SK-N-SH (cell line): ENCODE measurements at regions not wholly inside any gene's neighbourhood (a gene's known extent, or its start where the extent isn't known, plus 50 kb on each side); places are given as distances from the start of the nearest gene placed in this dataset.

Experiments used
- CTCF ChIA-PET: fragments of 300-600, 350-600 bp; formaldehyde crosslinking; extraction: SDS; loops from one replicate; lab custom pipeline; 2021; lab: Yijun Ruan, JAX
- POLR2A ChIA-PET: fragments of 350-600 bp; sonication (Branson Sonifier 250); formaldehyde crosslinking; extraction: SDS; loops from one replicate; lab custom pipeline; 2020; ENCODE audit warnings: antibody characterized with exemption, inconsistent platforms; lab: Yijun Ruan, JAX
- DNase-seq: peaks from one replicate; pipeline ENCODE4 v3.0.0; 2012
- H2AFZ ChIP-seq: fragments of 200-600 bp; sonication (generic); 2 replicates; pipeline ENCODE4 v1.8.1; 2016; ENCODE audit warnings: antibody characterized with exemption, mild to moderate bottlenecking, low read depth
- H3F3A ChIP-seq: fragments of 200-600 bp; sonication (generic); replicated peaks from 2 replicates; pipeline ENCODE3; 2016; ENCODE audit warnings: antibody characterized with exemption, mild to moderate bottlenecking; ENCODE audit not compliant: insufficient read depth
- H3K27ac ChIP-seq, 2 experiments: fragments of 200-500 bp in 1 of 2; fragments of 200-600 bp in 1 of 2; sonication (Bioruptor generic) in 1 of 2; sonication (generic), shearing (Covaris generic) in 1 of 2; 2 replicates each; pipeline versions ENCODE4 v1.5.1 to v1.6.1; 2014 to 2016; ENCODE audit warnings: low read depth in 2 of 2, inconsistent platforms in 1 of 2, low read length in 1 of 2, mild to moderate bottlenecking in 1 of 2, mixed read lengths in 1 of 2
- H3K27me3 ChIP-seq: fragments of 200-600 bp; sonication (generic), shearing (Covaris generic); 2 replicates; pipeline ENCODE4 v1.6.1; 2016; ENCODE audit warnings: mixed run types; ENCODE audit not compliant: insufficient read depth
- H3K36me3 ChIP-seq, 2 experiments: fragments of 200-500 bp in 1 of 2; fragments of 200-600 bp in 1 of 2; sonication (Bioruptor generic) in 1 of 2; sonication (generic) in 1 of 2; replicated peaks in 1 of 2; 2 replicates each; pipeline versions ENCODE3 to v1.5.1; 2014 to 2016; ENCODE audit warnings: low read length in 1 of 2, mild to moderate bottlenecking in 1 of 2; ENCODE audit not compliant: insufficient read depth in 2 of 2, control insufficient read depth in 1 of 2
- H3K4me1 ChIP-seq, 2 experiments: fragments of 200-500 bp in 1 of 2; fragments of 200-600 bp in 1 of 2; sonication (Bioruptor generic) in 1 of 2; sonication (generic), shearing (Covaris generic) in 1 of 2; 2 replicates each; pipeline versions ENCODE4 v1.5.1 to v1.6.1; 2014 to 2016; ENCODE audit warnings: low read depth in 1 of 2, low read length in 1 of 2, mixed run types in 1 of 2; ENCODE audit not compliant: insufficient read depth in 2 of 2, control insufficient read depth in 1 of 2
- H3K4me2 ChIP-seq: fragments of 200-600 bp; sonication (generic), shearing (Covaris generic); 2 replicates; pipeline ENCODE4 v1.6.1; 2017; ENCODE audit warnings: mixed run types
- H3K4me3 ChIP-seq, 2 experiments: fragments of 200-500 bp in 1 of 2; fragments of 200-600 bp in 1 of 2; sonication (Bioruptor generic) in 1 of 2; sonication (generic), shearing (Covaris generic) in 1 of 2; 2 replicates each; pipeline versions ENCODE4 v1.5.1 to v1.8.1; 2014 to 2016; ENCODE audit warnings: low read depth in 2 of 2, inconsistent platforms in 1 of 2, low read length in 1 of 2, mild to moderate bottlenecking in 1 of 2, mixed read lengths in 1 of 2, moderate library complexity in 1 of 2
- H3K79me2 ChIP-seq: fragments of 200-600 bp; sonication (generic); 2 replicates; pipeline ENCODE4 v1.8.1; 2017; ENCODE audit warnings: mild to moderate bottlenecking; ENCODE audit not compliant: insufficient read depth
- H3K9ac ChIP-seq: fragments of 200-600 bp; sonication (generic); 2 replicates; pipeline ENCODE4 v1.6.1; 2017; ENCODE audit warnings: mixed run types
- H3K9me2 ChIP-seq: fragments of 200-600 bp; sonication (generic); 2 replicates; pipeline ENCODE4 v1.6.1; 2017; ENCODE audit warnings: mixed run types
- H3K9me3 ChIP-seq: fragments of 200-600 bp; sonication (generic); 2 replicates; pipeline ENCODE4 v1.6.1; 2017; ENCODE audit warnings: mixed run types, mild to moderate bottlenecking, moderate library complexity
- H4K20me1 ChIP-seq: fragments of 200-600 bp; sonication (generic); 2 replicates; pipeline ENCODE4 v1.6.1; 2017; ENCODE audit warnings: mild to moderate bottlenecking, mixed run types; ENCODE audit not compliant: insufficient read depth
- CHD2 ChIP-seq: fragments of 150-350 bp; IDR thresholded peaks from 2 replicates; pipeline ENCODE4 v1.6.1; 2018; ENCODE audit warnings: low read length; ENCODE audit not compliant: partially characterized antibody
- ELF1 ChIP-seq: IDR thresholded peaks from 2 replicates; pipeline ENCODE4 v1.4.0; 2012
- EP300 ChIP-seq, 2 experiments: IDR thresholded peaks; 2 replicates each; pipeline versions ENCODE4 v1.4.0 to v1.6.1; 2012; ENCODE audit warnings: borderline replicate concordance in 1 of 2, low read depth in 1 of 2, low read length in 1 of 2
- EZH2phosphoT487 ChIP-seq: fragments of 200-600 bp; sonication (generic); IDR thresholded peaks from 2 replicates; pipeline ENCODE4 v1.6.1; 2017; ENCODE audit warnings: low read depth, mixed run types, mild to moderate bottlenecking, antibody characterized with exemption, moderate library complexity, borderline replicate concordance
- FOSL2 ChIP-seq: IDR thresholded peaks from 2 replicates; pipeline ENCODE4 v1.4.0; 2012; ENCODE audit warnings: low read depth, mild to moderate bottlenecking, moderate library complexity, borderline replicate concordance
- FOXJ3 ChIP-seq: sonication (generic); formaldehyde crosslinking; IDR thresholded peaks from 2 replicates; pipeline ENCODE4 v1.5.1; 2020; ENCODE audit warnings: mild to moderate bottlenecking, missing genetic modification reagents
- FOXM1 ChIP-seq: IDR thresholded peaks from 2 replicates; pipeline ENCODE4 v1.4.0; 2012; ENCODE audit warnings: low read depth, mild to moderate bottlenecking
- GABPA ChIP-seq: IDR thresholded peaks from 2 replicates; pipeline ENCODE4 v1.4.0; 2012; ENCODE audit warnings: low read depth, mild to moderate bottlenecking
- JUND ChIP-seq: IDR thresholded peaks from 2 replicates; pipeline ENCODE4 v1.4.0; 2012
- MXI1 ChIP-seq: IDR thresholded peaks from 2 replicates; pipeline ENCODE4 v1.6.1; 2012; ENCODE audit warnings: mild to moderate bottlenecking, low read depth, low read length, improper control_type of control experiment
- NFIC ChIP-seq: IDR thresholded peaks from 2 replicates; pipeline ENCODE4 v1.4.0; 2012; ENCODE audit warnings: borderline replicate concordance
- NRF1 ChIP-seq: IDR thresholded peaks from 2 replicates; pipeline ENCODE4 v1.6.1; 2012; ENCODE audit warnings: low read depth, mild to moderate bottlenecking, low read length
- POLR2AphosphoS5 ChIP-seq: IDR thresholded peaks from 2 replicates; pipeline ENCODE4 v1.6.1; 2012; ENCODE audit warnings: low read depth, low read length
- RXRA ChIP-seq: IDR thresholded peaks from 2 replicates; pipeline ENCODE4 v1.4.0; 2012; ENCODE audit warnings: low read depth, mild to moderate bottlenecking, borderline replicate concordance
- TAF1 ChIP-seq: IDR thresholded peaks from 2 replicates; pipeline ENCODE4 v1.6.1; 2012; ENCODE audit warnings: low read depth, mild to moderate bottlenecking, low read length, moderate library complexity, borderline replicate concordance
- TCF12 ChIP-seq: IDR thresholded peaks from 2 replicates; pipeline ENCODE4 v1.4.0; 2012
- TEAD4 ChIP-seq: IDR thresholded peaks from 2 replicates; pipeline ENCODE4 v1.4.0; 2012; ENCODE audit warnings: mild to moderate bottlenecking, borderline replicate concordance; ENCODE audit not compliant: insufficient read depth
- USF2 ChIP-seq: fragments of 150-350 bp; IDR thresholded peaks from 2 replicates; pipeline ENCODE4 v1.6.1; 2017; ENCODE audit warnings: antibody characterized with exemption, low read length, low read depth, borderline replicate concordance
- WGBS: methylation state at CpG from one replicate; pipeline ENCODE4 v1.1.6; 2017; ENCODE audit warnings: low lambda C conversion rate; 5-methylcytosine and 5-hydroxymethylcytosine counted together
- TF ChIP-seq, protein P1 (sequence below): fragments of 150-350 bp; IDR thresholded peaks from 2 replicates; pipeline ENCODE4 v1.6.1; 2016; ENCODE audit warnings: mild to moderate bottlenecking, low read depth, low read length

DNA sequence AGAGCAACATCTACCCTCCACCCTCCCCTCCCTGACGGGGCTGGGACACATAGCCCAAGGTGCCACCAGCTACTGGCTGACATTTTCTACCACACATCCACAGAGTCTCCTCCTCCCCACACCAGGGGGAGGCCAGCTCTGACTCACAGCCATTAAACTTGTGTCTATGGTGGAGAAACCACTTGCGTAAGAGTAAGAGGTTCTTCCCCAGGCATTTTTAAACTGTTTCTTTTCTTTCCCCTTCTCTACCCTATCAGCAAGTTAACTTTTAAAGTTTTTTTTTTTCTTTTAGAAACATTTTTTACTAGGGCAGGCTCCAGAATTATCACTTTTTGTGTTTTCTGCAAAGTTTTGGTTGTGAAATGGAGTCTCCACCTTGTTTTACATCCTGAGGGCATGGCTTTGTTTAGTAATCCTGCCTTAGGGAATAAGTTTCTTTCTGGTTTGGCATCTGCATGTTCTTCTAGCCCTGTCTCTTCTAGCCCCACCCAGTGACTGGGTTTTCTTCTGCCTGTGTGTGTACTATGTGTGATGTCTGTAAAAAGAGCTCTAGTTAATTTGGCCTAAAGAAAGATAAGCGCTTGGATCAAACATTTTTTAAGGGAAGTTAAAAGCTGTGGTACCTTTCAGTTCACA, 148.8 kb upstream of the GADL1 start:
- no peak for DNase-seq

DNA sequence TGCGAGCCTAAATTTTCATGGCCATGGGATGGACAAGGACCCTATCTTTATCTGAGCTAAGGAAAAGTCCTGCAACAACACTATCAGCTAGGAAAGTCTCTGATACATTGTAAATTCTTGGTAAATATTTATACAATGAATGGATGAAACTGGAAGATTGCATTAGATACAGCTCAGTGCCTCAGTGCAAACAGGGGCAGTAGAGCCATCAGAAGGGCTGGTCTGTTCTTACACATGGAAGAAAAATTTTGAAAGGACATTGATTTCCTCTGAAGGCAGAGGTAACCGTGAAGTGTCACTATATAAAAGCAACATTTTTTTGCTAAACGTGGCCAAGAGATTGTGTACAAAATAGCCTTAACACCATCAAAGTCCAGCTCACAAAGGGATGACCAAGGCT, 153.2 kb upstream of the GADL1 start:
- Histone ChIP-seq H3K27me3 (no peaks in the 10 kb centered on the region), H3F3A (no peaks in the 10 kb centered on the region), H4K20me1 (no peaks in the 10 kb centered on the region), H3K27ac (no peak overlapping the region), H3K4me2 (no peak overlapping the region), H3K36me3 (no peaks in the 10 kb centered on the region), H3K9me2 (no peaks in the 10 kb centered on the region), H3K79me2 (no peaks in the 10 kb centered on the region), H2AFZ (no peak overlapping the region), H3K9ac (no peak overlapping the region), H3K4me3 (no peak overlapping the region), H3K9me3 (no peaks in the 10 kb centered on the region), H3K4me1 (no peaks in the 10 kb centered on the region)
- POLR2A ChIA-PET = no interaction called here
- no peak for TF ChIP-seq USF2
- TF ChIP-seq, protein P1, sequence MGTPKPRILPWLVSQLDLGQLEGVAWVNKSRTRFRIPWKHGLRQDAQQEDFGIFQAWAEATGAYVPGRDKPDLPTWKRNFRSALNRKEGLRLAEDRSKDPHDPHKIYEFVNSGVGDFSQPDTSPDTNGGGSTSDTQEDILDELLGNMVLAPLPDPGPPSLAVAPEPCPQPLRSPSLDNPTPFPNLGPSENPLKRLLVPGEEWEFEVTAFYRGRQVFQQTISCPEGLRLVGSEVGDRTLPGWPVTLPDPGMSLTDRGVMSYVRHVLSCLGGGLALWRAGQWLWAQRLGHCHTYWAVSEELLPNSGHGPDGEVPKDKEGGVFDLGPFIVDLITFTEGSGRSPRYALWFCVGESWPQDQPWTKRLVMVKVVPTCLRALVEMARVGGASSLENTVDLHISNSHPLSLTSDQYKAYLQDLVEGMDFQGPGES = no peak
- no peak for TF ChIP-seq POLR2AphosphoS5
- TF ChIP-seq GABPA = no peak
- 37% methylated on average over 3 of the region's 3 CpGs for WGBS
- CTCF ChIA-PET = interaction anchor here (1.3 kb wide), 1 partner anchor 12 kb away, joined by 3 read pairs; no protein-coding TSS in a partner anchor
- no peak for DNase-seq

More for the DNA sequence above, 148.8 kb upstream of the GADL1 start:
- Histone ChIP-seq H3K27ac (no peak overlapping the region), H3K36me3 (no peaks in the 10 kb centered on the region), H3K9ac (no peak overlapping the region), H3K79me2 (no peaks in the 10 kb centered on the region), H3K4me1 (no peaks in the 10 kb centered on the region), H3K4me2 (no peak overlapping the region), H3K27me3 (no peaks in the 10 kb centered on the region), H4K20me1 (no peaks in the 10 kb centered on the region), H3K4me3 (no peak overlapping the region; a peak in 1 of 4 replicates)
- CTCF ChIA-PET = no interaction called here
- POLR2A ChIA-PET = no interaction called here
- TF ChIP-seq EP300 (IDR thresholded peaks at IDR 0.05; ENCODE audit: borderline replicate concordance in 1 of 2, low read depth in 1 of 2, low read length in 1 of 2) (no peak), JUND (no peak), FOXM1 (no peak), EZH2phosphoT487 (no peak), FOSL2 (no peak), RXRA (no peak), NRF1 (no peak), NFIC (no peak), ELF1 (no peak), TCF12 (no peak), FOXJ3 (CRISPR knock-in tag) (no peak), POLR2AphosphoS5 (no peak), USF2 (no peak), CHD2 (no peak), MXI1 (no peak), TAF1 (no peak), TEAD4 (no peak)
- TF ChIP-seq, protein P1 = no peak
- TF ChIP-seq, all 33 proteins: peak for 0
- WGBS = 90% methylated on average over 3 of the region's 3 CpGs
- H3K9me2 ChIP-seq = no peaks in the 10 kb centered on the region
- no peaks in the 10 kb centered on the region for H3K9me3 ChIP-seq
- no peak overlapping the region for H2AFZ ChIP-seq
- no peaks in the 10 kb centered on the region for H3F3A ChIP-seq
